HT1080 (cell line): ENCODE measurements at regions not wholly inside any gene's neighbourhood (a gene's known extent, or its start where the extent isn't known, plus 50 kb on each side); places are given as distances from the start of the nearest gene placed in this dataset.

Experiments
- DNase-seq: peaks from one replicate; pipeline ENCODE4 v3.0.0-alpha.2; 2015; ENCODE audit warnings: low read depth

GRCh38 chr15:47588958-47589357 lies 128.3 kb upstream of the SEMA6D start:
- DNase-seq, result peak; percentile 17

- DNase-seq, result no peak
Measured at GRCh38 chr15:47598996-47599395, 118.3 kb upstream of the SEMA6D start.

- DNase-seq, result no peak
Measured at GRCh38 chr15:47599806-47600205, 117.5 kb upstream of the SEMA6D start.

DNA sequence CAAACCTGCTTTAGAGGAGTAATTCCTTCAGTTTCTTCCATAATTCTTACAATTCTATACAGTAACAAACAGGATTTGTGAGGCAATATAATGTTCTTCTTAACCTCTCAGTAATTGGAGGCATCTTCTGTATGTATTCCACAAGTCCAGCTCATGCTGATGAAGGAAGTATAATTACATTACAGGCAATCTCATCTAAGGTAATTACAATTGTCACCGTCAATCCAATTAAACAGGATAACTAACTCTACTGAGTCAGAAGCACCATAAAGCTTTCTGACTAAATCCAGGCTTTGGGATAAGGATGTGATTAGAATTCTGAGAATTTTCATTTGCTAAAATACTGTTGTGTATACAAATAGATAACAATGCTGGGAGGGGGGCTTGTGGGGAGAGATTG lies 115.2 kb upstream of the SEMA6D start:
- no peak for DNase-seq

- DNase-seq, result peak; percentile 59
Measured at GRCh38 chr15:47603026-47603425, 114.3 kb upstream of the SEMA6D start.

DNA sequence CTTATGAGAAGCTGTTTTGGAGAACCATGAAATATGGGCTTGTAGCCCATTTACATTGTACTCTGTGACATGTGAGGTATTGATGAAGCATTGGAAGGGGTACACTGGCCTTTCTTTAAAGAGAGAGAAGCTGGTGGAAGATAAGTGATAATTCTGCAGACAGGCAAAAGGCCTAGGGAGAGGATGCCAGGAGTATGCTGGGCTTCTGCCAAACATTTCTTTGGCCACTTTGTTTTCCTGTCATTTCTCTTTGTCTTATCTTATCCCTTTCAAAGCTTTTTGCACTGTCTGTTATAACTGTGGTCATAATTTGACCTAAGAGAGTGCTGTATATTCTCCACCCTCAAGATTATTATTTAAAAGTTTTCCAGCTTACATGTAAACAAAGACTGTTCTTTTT lies 109.6 kb upstream of the SEMA6D start:
- DNase-seq, result no peak

DNA sequence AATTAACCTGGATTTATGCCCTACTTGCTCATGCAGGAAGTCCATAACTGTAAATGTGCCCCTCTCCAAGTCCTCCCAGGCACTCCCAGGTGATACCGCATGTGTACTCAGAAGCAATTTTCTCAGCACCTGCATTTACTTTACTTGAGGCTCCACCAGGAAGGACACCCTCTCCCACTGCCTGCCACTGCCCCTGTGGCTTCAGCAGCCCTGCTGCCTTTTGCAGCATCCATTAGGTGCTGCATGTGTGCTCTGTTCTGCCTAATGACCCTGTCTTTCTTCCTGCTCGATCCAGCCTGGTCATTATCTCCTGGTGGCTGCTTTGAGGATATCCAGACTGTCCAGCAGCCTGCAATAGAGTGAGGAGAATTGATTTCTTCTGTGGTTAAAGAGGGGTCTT lies 107.6 kb upstream of the SEMA6D start:
- DNase-seq, result no peak

DNA sequence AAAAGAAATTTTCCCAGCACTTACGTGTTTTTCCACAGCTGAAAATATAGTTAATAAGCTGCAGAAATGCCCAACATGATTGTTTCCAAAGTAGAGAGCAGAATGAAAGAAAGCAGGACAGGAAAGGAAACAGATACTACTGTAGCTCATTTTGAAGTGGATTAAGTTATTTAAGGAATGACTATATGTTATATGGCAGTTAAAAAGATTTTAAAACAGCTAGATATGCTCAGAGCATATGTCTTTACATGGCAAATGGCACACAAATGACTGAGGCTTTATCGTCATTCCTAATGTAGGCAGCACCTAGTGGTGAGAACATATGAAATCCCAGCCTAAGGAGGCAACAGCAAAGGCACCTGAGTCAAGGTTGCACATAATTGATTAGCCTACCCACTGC lies 106.6 kb upstream of the SEMA6D start:
- DNase-seq, result no peak

GRCh38 chr15:47614360-47615011 lies 102.8 kb upstream of the SEMA6D start:
- DNase-seq, result no peak

DNA sequence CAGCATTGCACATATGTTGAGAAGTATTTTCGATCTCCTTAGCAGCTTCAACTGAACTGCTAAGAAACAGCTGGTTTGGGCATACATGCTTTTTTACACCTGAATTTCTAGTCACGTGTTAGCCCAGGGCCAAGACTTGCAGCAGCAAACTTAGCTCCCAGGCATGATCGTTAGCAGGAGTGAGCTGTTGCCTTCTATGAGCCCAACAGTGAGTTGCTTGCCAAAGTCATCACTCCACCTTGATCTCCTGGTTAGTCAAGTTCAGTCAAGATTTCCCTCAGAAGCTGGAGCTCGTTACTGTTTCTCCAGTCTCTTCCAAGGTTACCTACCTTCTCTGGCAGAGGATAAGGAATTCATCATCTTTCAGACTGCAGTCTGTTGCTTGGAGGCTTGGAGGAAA lies 100.4 kb upstream of the SEMA6D start:
- no peak for DNase-seq

DNA sequence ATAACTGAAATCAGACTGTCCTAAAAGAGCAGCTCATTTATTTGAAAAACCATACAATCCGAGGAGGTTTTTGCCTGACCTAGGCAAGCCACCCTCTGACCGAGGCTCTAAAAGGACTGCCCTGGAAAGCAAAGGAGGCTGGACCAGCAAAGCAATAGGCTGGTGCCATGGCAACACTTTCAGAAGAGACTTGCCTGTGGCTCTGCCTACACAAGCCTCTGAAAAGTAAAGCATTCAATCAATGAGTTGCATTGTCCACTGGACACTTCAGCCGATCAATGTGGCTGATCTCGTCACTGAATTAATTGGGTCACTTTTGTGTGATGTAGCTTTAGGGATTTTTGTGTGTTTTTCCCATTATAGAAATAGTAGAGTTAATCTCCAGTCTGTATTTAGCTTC lies 99.1 kb upstream of the SEMA6D start:
- no peak for DNase-seq

- peak; percentile 62 for DNase-seq
Measured at GRCh38 chr15:47620960-47621681, 96.2 kb upstream of the SEMA6D start.

DNA sequence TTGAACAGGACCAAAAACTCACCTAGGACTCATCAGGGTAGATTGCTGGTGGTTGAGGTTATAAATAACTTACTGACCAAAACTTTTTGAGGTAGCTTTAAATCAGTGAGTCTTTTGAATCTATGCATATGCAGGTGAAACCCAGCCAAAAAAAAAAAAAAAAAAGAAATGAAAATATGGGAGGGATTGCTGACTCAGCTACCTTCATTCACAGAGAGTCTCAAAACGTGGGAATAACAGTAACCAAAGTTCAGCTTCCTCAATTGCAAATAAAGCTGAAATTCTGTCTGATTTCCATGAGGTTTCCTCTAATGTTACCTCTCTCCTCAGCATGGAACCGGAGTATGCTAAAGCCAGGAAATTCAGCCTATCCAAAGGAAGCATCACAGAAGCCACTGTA lies 95.2 kb upstream of the SEMA6D start:
- DNase-seq, result no peak

DNA sequence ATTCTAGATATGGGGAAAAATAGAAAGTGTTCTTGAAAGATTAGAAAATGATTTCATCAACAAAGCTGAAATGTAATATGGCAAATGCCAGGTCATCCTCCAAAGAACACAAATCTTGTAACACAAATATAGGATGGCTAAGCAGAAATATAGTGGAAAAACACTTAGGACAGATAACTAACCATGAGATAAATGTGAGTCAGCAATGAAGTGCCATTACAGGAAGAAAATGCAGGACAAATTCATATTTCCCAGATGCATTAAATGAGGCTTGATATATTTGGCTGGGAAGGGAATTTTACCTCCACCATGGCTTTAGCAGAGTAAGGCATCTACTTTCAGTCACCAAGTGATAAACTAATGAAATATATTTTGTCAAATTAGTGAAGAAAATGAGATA lies 92.8 kb upstream of the SEMA6D start:
- DNase-seq, result no peak

DNA sequence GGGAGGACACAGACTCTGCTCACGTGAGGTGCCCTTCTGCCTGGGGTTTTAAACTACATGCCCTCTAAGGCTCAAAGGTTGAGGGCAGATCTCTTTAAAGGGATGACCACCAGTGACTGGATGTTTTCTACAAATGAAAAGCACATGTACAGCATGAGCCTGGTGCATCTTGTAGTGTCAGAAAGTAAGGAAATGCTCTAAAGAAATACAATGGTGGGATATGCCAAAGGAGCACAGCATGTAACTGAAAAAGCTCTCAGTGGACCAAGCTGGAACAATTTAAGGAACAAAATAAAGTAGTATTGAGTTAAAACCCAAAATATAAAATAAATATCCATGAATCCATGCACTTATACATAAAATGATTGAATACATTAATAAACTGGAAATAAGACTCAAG lies 78.3 kb upstream of the SEMA6D start:
- no peak for DNase-seq

- DNase-seq, result no peak
Measured at GRCh38 chr15:47640079-47640478, 77.2 kb upstream of the SEMA6D start.

GRCh38 chr15:47640901-47641300 lies 76.4 kb upstream of the SEMA6D start:
- no peak for DNase-seq

- no peak for DNase-seq
Measured at GRCh38 chr15:47644722-47645121, 72.6 kb upstream of the SEMA6D start.

DNA sequence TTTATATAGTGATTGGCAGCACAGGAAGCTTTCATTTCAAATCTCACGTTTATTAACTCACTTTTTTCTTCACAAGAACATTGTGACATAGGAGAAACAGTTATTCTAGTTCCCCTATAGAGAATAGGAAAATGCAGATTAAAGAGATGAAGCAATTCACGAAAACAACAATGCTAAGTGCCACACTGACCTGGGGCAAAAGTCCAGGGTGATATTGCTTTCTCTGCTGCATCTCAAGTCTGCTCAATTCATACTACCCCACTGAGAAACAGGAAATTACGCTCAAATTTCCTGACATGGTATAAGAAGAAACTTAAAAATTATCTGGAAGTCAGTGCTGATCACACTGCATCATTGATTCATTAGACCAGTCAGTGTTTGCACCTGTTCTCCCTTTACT lies 66.7 kb upstream of the SEMA6D start:
- no peak for DNase-seq

- DNase-seq, result no peak
Measured at GRCh38 chr15:47652328-47652727, 65.0 kb upstream of the SEMA6D start.

- no peak for DNase-seq
Measured at GRCh38 chr15:47652844-47653243, 64.5 kb upstream of the SEMA6D start.

- DNase-seq, result no peak
Measured at GRCh38 chr15:47661661-47662180, 55.6 kb upstream of the SEMA6D start.

- no peak for DNase-seq
Measured at GRCh38 chr15:47663101-47663500, 54.2 kb upstream of the SEMA6D start.
